Astrocyte (in vitro differentiated cells and primary cell): ENCODE measurements at regions not wholly inside any gene's neighbourhood (a gene's known extent, or its start where the extent isn't known, plus 50 kb on each side); places are given as distances from the start of the nearest gene placed in this dataset.

ENCODE experiments used
- EZH2 ChIP-seq: IDR thresholded peaks from 2 replicates; pipeline ENCODE4 v1.6.1; 2012; ENCODE audit warnings: mild to moderate bottlenecking, low read length, inconsistent platforms; ENCODE audit not compliant: insufficient read depth
- TF ChIP-seq, protein P1 (sequence below): IDR thresholded peaks from 2 replicates; pipeline ENCODE4 v1.5.1; 2011; ENCODE audit warnings: low read depth, mild to moderate bottlenecking, inconsistent platforms, low read length, moderate library complexity; ENCODE audit not compliant: insufficient read depth

DNA sequence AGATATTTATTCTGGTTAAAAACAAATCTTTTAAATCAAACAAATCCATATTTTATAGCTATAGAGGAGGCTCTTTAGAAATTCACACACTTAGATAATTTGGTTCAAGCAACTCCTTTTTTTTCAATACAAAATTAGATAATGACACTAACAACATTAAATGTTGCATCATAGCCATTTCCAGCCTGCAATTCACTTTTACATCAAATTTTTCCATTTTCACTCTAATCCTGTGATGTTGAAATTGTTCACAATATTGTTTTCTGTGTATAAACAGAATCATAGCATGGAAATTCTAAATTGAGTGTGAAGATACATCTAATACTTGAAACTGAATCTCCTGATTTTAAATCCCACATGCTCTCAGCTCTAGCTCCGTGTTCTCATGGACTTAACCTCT, 482.6 kb downstream of the INHBA start:
- TF ChIP-seq, protein P1, sequence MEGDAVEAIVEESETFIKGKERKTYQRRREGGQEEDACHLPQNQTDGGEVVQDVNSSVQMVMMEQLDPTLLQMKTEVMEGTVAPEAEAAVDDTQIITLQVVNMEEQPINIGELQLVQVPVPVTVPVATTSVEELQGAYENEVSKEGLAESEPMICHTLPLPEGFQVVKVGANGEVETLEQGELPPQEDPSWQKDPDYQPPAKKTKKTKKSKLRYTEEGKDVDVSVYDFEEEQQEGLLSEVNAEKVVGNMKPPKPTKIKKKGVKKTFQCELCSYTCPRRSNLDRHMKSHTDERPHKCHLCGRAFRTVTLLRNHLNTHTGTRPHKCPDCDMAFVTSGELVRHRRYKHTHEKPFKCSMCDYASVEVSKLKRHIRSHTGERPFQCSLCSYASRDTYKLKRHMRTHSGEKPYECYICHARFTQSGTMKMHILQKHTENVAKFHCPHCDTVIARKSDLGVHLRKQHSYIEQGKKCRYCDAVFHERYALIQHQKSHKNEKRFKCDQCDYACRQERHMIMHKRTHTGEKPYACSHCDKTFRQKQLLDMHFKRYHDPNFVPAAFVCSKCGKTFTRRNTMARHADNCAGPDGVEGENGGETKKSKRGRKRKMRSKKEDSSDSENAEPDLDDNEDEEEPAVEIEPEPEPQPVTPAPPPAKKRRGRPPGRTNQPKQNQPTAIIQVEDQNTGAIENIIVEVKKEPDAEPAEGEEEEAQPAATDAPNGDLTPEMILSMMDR: no peak
- TF ChIP-seq EZH2: no peak
